GM21381 (cell line): ENCODE measurements at regions not wholly inside any gene's neighbourhood (a gene's known extent, or its start where the extent isn't known, plus 50 kb on each side); places are given as distances from the start of the nearest gene placed in this dataset.

Experiments
- ATAC-seq: cut with Tn5 transposase; IDR thresholded peaks from one replicate; pipeline ENCODE4 v1.9.1; 2021; ENCODE audit warnings: mild to moderate bottlenecking, moderate library complexity; ENCODE audit not compliant: unreplicated experiment

DNA sequence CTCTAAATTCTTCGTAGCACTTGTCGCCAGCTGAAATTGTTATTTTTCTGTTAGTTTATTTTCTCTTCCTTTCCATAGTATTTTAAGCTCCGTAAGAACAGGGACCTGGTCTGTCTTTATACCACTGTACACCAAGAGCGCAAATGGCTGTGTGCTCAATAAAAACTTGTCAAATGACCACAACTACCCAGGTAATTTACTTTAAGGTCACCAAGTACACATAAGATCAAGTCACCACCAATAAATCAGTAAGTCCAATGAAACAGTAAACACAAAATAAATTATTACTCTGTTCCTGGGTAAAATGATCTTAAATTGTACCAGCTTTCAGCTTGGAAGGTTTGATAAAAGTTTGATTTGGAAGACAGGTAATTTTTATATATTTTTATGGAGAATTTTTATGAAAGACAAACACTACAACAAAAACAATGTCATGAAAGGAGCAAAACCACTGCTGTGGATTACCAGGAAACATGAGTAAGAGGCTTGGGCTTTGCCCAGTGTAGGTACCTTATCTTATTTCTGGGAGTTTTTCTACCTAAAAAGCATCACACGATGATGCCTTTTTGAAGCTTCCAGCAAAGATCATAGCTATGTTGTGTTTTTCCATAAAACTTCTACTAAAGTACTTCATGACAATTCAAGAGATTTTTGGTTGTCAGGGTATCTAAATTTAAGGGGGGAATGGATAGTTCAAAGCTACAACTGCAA is 406.8 kb downstream of the SHQ1 start:
- no peak for ATAC-seq

DNA sequence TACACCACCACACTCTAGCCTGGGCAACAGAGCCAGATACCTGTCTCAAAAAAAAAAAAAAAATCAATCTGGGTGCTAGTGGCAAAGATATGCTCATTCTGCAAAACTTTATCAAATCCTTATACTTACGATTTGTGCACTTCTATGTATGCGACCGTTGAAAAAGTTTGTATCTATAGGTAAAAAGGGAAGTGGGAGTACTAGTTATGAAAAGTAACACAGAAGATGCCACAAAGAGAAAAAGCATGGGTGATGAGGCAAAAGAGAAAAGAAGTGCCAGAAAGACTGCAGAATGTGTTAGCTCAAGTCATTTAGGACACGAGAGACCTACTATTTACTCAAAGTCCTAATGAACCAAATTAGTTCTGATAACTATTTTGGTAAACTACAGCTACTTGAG is 407.8 kb downstream of the SHQ1 start:
- ATAC-seq: peak; percentile 62

DNA sequence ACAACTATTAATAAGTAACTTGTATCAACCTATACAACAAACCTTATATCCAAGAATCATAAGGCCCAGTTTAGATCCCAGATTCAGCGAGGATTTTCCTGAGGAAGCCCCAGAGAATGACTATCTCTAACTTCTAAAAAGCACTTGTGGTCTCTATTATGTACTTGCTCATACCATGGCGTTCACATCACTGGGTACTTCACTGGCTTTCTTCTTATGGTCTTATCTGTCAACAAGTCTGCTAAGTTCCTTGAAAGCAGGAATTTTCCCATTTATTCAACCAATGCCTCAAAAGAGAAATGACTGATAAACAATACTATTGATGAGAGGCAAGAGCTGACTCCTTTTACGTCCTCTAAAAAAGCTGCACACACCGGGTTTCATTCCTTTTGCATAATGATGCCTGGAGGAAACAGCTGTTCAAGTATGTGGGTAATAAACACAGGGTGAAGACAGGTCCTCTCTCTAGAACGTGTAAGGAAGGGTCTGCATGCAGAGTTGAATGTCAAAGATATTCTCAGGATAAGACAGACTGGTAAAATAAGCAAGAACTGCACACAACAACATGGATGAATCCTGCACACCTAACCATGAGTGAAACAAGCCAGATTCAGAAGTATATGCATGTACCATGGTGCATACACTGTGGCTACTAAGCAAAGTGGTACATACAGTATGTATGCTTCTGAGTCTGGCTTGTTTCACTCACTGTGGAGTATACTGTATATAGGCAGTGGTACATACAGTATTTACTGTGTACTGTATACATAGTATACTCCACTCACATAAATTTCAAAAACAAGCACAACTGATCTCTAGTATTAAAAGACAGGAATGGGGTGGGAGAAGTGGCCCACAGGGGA is 408.7 kb downstream of the SHQ1 start:
- peak; percentile 50 for ATAC-seq

DNA sequence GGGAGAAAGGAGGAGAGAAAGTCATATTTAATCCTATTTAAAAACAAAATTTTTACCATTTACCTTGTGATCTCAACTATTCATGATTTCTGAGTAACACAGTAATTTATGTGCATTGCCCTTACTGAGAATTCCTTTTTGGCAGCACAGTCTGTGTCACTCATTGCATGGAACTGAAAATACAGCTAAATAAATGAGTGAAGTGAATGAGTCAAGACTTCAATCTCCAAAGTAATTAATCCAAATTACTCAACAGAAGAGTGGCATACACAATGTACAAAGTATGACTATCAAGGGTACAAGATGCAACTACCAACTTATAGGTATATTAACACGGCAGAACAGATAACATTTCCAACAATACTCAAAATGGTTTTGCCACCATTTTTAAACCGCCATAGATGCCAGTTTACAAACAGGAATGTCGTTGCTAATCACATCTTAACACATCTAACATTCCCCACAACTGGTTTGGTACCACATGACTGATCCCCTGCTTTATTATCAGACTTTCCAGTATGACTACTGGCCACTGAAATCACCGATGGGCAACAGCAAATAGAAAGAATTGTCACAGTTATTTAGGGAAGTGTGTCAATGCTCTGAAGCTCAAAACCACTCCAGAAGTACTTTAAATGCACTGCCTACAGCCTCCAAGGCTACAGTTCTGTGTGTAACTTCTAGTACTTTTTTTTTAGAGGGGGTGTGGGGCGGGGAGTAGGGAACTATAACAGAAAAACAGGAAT is 410.4 kb downstream of the SHQ1 start:
- no peak for ATAC-seq

DNA sequence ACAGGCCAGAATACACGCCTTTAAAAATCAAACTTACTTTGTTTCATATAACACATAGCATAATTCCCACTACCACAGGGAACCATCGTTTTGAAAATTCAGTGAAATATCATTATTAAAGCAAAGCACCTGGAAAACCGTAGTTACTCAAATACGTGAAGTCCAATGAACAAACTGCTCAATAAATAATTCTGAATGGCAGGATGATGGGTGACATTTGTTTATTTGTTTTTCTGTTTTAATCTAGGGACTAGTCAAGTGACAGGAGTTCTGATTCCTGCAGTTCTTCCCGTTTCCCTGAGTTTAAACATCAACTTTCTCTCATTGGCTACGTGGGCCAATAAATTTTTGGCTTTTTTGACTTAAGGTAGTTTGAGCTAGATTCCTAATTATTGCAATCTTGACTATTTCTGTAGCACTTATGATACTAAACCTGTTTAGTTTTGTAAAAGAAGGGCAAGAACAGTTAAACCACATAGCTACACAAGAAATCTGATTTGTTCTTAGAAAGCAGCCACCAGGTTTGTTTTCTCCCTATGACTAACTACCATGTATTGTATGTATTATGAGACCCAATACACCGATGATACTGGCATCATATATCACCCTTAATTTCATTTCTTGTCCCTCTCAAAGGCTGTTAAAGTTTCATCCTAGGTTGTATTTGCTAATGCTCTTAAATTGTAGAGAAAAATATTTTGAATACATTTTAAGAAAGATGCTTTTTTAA is 411.2 kb downstream of the SHQ1 start:
- no peak for ATAC-seq

DNA sequence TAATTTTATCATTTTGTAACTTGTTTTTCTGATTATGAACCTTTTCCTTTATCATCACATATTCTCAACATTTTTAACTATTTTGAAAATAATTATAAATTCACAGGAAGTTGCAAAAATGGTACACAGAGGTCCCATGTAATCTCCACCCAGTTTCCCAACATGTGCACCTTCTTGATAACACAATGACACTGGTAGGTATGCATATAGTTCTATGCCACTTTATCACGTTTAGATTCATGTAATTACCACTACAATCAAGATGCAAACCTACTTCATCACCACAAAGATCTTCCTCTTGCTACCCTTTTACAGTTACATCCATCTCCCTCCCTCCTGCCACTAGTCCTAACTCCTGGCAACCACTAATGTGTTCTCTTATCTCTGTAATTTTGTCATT is 413.9 kb downstream of the SHQ1 start:
- no peak for ATAC-seq

DNA sequence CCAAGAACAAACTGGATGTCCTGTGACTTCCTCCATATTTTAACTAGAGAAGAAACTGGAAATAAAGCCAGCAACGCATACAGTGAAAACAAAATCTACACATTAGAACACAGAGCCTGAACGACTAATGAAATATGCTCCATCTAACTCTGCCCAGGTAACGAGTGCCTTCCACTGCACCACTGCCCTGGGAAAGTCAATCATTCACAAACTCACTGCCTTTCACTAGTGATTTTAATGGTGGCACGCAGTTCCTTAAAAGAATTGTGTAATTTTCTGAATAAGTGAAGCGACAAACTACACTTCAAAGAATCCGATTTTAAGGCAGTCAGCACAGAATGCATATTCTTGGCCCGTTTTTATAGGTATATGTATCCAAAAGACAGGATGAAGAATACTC is 416.0 kb downstream of the SHQ1 start:
- ATAC-seq: no peak

DNA sequence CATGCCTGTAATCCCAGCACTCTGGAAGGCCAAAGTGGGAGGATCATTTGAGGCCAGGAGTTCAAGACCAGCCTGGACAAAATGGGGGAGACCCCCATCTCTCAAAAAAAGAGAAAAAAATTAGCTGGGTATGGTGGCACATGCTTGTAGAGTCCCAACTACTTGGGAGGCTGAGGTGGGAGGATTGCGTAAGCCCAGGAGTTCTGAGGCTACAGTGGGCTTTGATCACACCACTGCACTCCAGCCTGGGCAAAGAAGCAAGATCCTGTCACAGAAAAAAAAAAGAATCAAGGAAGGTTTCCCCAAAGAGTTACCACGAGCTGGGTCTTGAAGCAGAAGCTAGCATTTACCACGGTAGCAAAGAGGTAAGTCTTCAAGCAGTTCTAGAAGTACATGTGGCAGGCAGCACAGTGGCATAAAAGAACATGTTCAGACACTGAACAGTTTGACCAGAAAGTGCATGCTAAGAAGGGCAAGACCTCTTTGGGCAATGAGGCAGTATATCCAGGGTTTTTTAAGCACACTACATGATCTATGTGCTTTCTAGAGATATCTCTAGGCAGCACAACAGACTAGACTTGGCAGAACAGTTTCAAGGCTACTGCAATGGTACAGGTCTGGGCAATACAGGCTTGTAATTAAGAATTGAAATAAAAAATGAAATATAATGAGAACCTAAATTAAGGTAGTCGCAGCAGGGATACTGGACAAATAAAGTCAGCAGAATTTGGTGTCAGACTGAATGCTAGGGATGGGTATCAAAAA is 418.5 kb downstream of the SHQ1 start:
- ATAC-seq: no peak

DNA sequence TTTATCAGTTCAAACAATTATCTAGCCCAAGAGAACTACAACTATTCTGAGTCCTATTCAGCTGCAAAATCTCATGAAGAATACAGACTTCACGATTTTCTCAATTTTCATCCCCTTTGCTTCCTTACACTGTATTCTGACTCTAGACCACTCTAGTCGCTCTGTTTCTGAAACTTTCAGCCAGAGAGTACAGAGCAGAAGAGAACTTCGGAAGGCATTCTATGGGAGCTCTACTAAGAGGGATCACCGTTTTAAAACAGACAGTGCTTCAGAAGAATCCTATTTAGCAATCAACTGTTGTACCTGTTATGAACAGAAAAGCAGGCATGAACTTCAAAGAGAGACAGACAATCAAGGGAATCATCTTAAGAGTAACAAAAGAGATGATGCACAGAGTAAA is 419.4 kb downstream of the SHQ1 start:
- ATAC-seq: no peak

DNA sequence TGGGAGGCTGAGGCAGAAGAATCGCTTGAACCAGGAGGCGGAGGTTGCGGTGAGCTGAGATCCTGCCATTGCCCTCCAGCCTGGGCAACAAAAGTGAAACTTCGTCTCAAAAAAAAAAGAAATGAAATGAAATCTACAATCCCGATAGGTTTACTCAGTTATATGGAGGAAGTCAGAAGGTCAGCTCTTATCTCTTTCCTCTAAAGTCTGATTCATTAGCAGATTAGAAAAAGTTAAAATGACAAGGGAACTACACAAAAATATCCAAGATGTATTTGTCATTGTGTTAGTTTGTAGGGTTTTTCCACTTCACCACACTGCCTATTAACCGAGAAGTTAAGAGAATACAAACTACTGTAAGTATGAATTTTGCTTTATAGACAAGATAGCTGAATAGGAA is 420.6 kb downstream of the SHQ1 start:
- ATAC-seq: no peak

DNA sequence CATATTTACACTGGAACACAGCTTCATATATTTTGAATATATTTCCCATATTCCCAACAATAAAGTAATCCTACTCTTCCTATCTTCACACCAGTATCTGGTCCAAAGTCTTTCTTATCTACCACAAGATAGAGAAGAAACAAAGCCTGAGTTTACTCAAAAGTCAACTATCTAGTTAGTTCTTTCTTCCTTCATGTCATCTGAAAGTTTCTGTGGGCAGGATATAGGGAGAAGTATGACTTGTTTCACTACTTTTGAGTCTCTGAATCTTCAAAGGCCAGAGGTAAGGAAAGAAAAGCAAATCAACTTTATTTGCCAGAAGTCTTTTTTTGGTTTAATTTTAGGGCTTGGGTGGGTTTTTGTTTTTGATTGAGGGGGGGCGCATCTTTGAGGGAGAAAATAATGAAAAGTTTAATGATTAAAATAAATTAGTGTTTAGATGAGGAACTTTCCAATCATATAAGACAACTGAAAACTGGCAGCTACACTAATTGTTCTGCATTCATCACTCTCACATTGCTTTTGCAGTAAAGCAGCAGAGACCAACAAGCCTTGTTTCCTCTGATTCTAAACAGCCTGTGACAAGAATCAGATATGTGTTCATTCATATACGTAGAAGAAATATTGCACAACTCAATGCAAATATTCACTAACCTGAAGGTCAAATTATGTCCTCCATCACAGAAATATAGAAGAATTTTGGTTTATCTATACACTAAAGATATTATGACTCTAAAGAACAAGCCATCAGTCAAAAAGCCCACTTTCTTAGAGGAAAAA is 421.4 kb downstream of the SHQ1 start:
- ATAC-seq: peak; percentile 67

DNA sequence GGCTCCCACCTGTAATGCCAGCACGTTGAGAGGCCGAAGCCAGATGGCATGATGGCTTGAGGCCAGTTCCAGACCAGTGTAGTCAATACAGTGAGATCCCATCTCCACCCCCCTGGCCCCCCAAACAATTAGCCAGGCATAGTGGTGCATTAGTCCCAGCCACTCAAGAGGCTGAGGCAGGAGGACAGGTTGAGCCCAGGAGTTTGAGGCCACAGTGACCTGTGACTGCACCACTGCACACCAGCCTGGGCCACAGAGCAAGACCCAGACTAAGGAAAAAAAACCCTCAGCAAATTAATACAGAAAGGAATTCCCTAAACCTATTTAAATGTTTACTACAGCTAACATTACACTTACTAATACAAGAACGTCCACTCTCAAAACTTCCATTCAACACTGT is 424.6 kb downstream of the SHQ1 start:
- no peak for ATAC-seq

DNA sequence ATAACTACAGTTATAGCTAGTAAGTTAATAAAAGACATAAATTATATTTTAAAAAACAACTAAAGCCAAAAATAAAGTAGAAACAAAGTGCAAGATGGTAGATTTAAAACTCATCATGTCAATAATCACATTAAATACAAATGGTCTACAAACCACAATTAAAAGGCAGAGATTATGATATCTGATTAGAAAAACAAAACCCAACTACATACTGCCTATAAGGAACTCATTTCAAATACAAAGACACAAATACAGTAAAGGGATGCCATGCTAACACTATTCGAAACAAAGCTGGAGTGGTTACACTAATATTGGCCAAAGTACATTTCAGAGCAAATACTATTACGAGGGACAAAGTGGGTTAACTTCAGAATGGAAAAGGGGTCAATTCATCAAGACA is 426.5 kb downstream of the SHQ1 start:
- no peak for ATAC-seq

DNA sequence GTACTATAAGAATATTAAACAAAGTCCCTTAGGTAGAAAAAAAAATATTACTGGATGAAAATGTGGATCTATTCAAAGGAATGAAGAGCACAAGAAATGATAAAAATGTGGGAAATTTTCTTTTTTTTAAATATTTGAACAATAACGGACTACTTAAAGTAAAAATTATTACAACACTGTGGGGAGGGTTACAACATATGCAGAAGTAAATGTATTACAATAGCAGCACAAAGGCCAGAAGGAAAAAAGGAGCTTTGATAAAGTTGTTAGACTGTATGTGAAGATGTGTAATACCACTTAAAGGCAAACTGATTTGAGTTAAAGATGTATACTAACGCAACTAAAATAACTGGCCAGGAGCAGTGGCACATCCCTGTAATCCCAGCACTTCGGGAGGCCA is 427.1 kb downstream of the SHQ1 start:
- no peak for ATAC-seq

DNA sequence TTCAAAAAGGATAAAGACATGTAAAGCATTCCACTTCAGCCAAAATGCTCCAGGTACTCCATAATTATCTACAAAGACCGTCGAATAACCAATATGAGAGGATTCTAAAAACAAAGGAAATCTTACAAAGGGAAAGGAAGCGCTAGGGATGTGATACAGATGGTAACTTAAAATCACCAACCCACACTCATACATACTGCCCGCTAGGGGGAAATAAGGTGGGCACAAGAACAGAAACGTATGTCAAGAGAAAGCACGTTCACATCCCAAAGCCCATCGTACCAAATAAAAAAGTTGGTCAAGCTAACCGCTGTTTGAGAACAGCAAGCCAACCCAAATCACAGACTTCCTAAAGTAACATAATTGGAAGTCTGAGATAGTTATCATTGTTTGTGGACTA is 429.4 kb downstream of the SHQ1 start:
- ATAC-seq: no peak

DNA sequence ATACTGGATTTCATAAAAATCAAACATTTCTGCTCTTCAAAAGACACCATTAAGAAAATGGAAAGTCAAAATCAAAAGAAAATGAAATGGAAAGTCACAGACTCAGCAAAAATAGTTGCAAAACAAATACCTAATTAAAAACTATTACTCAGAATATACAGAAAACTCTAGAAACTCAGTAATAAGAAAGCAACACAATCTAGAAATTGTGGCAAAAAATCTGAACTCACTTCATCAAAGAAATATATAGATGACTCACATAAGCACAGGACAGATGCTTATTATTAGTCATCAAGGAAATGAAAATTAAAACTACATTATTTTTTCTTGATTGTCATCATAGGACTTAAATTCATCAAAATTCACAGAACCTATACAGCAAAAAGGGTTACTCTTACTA is 430.0 kb downstream of the SHQ1 start:
- ATAC-seq: no peak

DNA sequence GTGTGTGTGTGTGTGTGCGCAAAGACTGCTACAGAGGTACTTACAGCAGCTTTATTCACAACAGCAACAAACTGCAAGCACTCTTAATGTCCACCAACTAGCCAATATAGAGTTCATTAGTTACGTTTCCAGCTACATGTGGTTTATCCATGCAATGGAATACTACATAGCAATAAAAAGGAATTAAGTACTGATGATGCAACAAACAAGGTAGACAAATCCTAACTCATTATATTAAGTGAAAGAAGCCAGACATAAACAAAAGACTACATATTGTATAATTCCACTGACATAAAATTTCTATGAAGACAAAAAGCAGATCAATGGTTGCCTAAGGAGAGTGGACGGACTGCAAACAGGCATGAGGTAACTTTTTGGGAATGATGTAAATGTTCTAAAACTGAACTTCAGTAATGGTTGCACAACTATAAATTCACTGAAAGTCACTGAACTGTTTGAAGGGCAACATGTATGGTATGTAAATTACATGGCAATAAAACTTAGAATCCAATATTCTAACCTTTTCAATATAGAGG is 433.7 kb downstream of the SHQ1 start:
- ATAC-seq: no peak

DNA sequence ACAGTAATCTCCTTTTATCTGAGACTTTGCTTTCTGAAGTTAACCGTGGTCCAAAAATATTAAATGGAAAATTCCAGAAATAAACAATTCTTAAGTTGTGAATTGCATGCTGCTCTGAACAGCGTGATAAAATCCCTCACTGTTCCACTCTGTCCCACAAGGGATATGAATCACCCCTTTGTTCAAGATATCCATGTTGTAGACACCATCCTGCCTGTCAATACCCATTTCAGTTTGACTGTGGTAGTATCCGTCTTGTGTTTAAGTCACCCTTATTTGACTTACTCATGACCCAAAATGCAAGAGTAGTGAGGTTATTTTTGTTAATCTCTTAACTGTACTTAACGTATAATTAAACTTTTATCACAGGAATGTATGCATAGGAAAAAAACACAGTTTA is 435.0 kb downstream of the SHQ1 start:
- ATAC-seq: no peak

DNA sequence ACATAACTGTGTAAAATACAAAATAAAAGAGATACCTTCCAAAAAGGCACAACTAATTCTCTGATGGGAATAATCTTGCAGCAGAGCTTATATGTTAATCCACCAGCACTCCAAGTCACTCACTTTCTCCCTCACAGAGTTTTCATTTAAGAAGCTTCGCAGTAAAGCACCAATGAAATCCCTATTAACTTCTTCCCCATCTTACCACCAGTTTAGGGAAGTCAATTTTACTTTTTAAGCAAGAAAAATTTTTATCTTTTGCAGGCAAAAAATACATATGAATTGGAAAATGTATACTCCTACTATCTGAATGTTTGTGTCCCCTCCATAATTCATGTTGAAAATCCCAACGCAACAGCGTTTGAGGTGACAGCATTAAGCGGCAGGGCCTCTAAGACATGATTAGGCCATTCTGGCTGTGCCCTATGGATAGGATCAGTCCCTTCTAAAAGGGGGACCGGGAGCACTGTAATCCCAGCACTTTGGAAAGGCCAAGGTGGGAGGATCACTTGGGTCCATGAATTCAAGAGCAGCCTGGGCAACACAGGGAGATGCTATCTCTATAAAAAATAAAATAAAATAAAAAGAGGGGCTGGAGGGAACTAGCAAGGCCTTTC is 435.8 kb downstream of the SHQ1 start:
- no peak for ATAC-seq
